GM12864 (cell line): ENCODE measurements at regions not wholly inside any gene's neighbourhood (a gene's known extent, or its start where the extent isn't known, plus 50 kb on each side); places are given as distances from the start of the nearest gene placed in this dataset.

ENCODE experiments used
- DNase-seq: peaks from one replicate; pipeline ENCODE4 v3.0.0-alpha.2; 2011; ENCODE audit warnings: low read depth
- H3K4me3 ChIP-seq: 2 replicates; pipeline ENCODE4 v1.5.1; 2011; ENCODE audit warnings: mild to moderate bottlenecking, low read depth, low read length, control low read depth
- CTCF ChIP-seq: IDR thresholded peaks from 2 replicates; pipeline ENCODE4 v1.5.1; 2011; ENCODE audit warnings: low read depth, mild to moderate bottlenecking, moderate library complexity, low read length, control low read depth, inconsistent platforms; ENCODE audit errors: missing control alignments

- H3K4me3 ChIP-seq: no peak overlapping the region
- TF ChIP-seq CTCF: no peak
- no peak for DNase-seq
Measured at GRCh38 chr6:125597411-125598253, 151.8 kb upstream of the HEY2 start.

GRCh38 chr6:125598422-125598821, 151.0 kb upstream of the HEY2 start:
- TF ChIP-seq CTCF: no peak
- DNase-seq: no peak
- no peak overlapping the region for H3K4me3 ChIP-seq

GRCh38 chr6:125604257-125604656, 145.2 kb upstream of the HEY2 start:
- no peak overlapping the region for H3K4me3 ChIP-seq
- no peak for TF ChIP-seq CTCF
- no peak for DNase-seq

- no peak for DNase-seq
- TF ChIP-seq CTCF: no peak
- H3K4me3 ChIP-seq: no peak overlapping the region
Measured at GRCh38 chr6:125611573-125612344, 137.7 kb upstream of the HEY2 start.

DNA sequence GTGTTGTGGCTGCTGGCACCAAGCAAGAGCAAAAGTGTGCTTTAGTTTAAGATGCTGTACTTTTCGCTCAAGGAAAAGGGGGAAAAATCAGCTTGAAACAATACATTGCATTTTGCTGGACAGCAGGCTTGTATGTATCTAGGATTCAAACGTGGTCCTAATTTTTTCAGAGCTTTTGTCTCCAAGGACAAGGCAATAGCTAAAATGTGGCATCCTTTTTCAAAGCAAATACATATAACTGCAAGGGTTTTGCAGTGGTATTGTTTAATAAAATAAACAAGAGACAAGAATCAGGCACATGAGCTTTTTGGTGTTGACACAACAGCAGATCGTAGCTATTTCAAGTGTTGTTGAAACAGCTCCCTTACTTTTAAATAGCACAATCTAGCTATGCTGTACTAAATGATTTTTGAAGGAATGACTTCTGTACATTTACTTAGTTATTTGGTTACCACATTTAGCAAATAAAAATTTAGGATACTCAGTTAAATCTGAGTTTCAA, 137.0 kb upstream of the HEY2 start:
- no peak for DNase-seq
- TF ChIP-seq CTCF: no peak
- no peak overlapping the region for H3K4me3 ChIP-seq

- DNase-seq: no peak
Measured at GRCh38 chr6:125618629-125619028, 130.8 kb upstream of the HEY2 start.

More at GRCh38 chr6:125618629-125619028, 130.8 kb upstream of the HEY2 start:
- H3K4me3 ChIP-seq: no peak overlapping the region
- no peak for TF ChIP-seq CTCF
